Activated CD4-positive, CD25-positive, alpha-beta regulatory T cell treated with anti-CD3 and anti-CD28 coated beads, Interleukin-2, amount 50 U/mL, for 72 hours (primary cell): ENCODE measurements at regions not wholly inside any gene's neighbourhood (a gene's known extent, or its start where the extent isn't known, plus 50 kb on each side); places are given as distances from the start of the nearest gene placed in this dataset.

Source experiments
- DNase-seq: peaks from one replicate; pipeline ENCODE4 v3.0.0; 2021

DNA sequence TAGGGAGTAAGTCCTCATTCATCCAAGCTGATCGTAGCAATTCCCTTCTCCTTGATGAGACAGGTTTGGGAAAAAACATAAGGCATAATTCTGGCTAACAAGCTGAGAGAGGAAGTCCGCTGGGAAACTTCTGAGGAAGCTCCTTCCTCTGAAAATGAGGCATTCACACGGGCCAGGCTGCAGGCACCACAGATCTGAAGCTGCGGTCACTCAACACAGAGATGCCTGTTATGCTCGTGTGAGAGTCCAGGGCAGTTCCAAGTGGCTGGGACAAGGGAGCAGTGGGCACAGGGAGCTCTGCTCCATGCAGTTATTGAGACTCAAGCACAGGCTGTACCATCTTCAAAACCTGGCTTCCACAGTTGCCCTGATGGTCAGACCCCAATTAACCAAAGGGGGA is 200.9 kb upstream of the ID2 start:
- no peak for DNase-seq

DNA sequence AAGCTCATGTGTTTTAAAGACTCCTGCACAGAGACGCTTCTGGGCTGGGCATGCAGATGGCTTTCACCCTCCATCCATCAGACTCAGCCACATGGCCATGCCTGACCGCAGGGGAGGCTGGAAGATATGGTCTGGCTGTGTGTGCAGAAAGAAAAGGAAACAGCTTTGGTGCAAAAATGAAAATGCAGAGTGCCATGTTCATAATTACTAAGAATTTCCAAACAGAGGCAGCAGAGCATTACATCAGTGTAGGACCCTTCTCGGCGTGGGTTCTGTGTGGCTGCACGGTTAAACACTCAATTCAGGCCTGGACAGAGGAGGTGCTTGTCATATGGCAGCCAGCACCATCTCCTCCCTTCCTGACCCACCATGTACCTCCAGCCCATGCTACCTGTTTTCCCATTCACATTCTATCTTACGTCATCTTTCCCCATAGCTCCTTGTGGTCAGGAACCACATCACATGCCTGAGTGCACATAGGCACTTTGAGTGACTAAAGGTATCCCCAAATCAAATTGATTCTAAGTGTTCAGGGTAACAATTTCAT is 200.3 kb upstream of the ID2 start:
- peak; percentile 27 for DNase-seq

DNA sequence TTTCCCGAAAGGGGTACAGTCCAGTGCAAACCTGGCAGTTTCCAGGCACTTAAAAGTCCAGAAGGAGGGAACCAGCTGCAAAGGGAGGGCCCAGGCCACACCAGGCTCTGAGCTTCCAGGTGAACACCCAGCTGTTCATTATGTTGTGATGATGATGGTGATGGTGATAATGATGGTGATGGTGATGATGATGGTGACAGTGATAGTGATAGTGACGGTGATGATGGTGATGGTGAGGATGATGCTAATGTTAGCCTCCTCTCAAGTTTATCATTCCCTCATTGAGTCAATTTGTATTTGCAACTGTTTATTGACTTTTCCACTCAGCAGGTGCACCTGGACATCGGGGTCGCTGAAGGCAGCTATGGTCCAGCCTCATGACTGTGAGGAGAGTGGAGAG is 199.4 kb upstream of the ID2 start:
- DNase-seq: no peak

DNA sequence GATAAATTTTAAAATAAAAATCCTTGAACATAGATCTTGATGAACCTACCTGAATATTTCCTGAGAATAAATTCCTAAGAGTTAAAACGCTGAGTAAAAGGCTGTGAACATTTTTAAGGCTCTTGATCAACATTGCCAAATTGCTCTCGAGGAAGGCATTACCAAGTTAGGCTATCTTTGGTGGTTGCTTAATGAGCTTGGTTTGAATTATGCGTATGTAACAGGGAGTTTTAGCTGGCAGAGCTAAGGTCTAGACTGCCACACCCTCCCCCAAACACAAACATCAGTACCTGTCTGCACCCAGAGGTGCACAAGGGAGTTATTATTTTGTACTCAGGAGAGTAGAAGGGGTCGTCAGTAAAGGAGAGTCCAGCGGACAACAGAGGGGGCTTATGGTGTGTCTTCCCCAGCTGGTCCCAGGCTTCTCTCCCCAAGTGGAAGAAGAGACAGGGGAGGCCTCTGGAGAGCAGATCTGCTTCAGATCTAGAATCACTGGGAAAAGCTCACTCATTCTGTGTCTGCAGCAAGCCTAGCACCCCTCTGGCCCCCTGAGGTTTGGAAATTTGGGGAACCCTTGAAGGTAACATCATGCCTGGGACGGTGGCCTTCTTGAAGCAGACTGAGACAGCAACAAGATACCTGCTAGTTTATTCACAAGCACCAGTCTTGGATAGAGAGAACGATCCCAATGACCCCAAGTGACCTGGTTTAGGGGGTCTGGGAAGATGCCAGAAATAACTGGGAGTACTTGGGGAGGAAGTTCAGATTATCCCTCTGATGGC is 197.2 kb upstream of the ID2 start:
- no peak for DNase-seq

DNA sequence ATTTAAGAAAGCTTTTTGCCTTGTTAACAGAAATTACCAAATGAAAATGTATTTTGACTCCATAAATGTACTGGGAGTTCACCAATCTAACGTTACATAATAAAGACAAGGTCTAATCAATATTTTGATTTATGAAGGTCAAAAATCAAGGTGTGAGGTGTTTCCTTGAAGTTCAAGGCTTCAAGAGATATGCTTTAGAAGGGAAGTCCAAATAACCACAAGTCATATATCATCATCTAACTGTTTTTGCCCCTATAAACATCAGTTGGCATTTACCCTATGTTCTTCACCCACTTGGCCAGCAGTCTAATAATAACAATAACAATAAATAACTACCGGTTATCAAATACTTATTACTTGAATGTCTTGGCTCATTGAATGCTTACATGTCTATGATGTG is 196.1 kb upstream of the ID2 start:
- DNase-seq: no peak

DNA sequence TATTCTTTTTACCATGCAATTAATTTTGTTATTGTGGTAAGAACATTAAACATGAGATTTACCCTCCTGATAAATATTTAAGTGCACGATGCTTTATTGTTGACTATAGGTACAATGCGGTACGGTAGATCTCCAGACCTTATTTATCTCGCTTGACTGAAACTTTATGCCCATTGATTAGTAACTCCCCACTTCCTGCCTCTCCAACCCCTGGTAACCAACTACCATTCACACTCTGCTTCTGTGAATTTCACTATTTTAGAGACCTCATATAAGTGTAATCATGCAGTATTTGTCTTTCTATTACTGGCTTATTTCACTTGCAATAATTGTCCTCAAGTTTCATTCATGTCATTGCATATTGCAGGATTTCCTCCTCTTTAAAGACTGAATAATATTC is 195.7 kb upstream of the ID2 start:
- DNase-seq: no peak

DNA sequence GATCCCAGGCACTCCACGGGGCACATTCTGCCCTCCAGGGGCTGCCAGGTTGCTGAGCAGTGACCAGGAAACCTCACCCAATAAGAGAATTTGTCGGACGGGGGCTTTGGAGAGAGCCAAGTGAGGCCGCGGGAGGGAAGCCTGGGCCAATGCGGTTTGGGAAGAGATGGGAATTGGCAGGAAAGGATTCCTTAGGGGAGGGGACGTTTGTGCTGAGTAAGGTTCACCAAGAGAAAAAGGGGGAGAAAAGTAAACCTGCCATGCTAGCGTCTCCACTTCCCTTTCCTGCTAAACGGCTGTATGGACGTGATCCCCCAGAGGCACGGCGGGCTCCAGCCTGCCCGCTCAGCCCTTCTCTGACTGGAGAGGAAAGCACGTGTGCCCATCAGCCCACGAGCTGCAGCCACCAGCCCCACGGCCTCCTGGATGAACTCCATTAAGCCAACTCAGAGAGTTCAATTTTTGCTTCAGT is 194.4 kb upstream of the ID2 start:
- no peak for DNase-seq

DNA sequence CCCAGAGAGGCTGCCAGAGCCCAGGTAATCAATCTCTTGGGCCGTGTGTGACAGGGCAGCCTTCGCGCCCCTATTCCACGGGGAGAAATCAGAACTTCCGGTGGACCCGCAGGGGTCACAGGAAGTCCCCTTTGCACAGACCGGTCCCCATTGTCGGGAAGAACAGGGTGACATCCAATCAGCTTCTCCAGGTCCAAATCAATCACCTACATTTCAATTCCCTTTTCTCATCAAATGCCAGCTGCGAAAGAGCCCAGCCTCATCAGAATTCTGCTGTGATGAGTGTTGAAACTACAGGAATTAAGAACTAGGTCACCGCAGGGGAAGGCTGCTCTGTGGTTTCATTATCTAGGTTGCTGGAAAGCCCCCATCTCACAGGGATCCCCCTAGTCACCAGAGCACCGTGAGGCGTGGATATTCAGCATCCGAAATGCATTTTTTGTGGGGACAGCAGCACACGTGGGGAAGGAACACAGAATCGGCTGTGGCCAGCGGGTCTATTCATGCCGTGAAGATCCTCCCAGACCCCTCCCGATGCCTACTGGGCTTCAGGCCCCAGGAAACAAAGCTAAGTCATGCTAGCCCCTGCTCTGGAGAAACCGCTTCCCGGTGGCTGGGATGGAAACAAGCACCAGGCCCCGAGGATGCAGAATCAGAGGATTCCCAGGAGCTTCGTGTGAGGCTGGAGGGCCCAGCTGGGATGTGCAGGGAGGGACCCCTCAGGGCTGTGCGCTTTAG is 193.7 kb upstream of the ID2 start:
- peak; percentile 54 for DNase-seq

DNA sequence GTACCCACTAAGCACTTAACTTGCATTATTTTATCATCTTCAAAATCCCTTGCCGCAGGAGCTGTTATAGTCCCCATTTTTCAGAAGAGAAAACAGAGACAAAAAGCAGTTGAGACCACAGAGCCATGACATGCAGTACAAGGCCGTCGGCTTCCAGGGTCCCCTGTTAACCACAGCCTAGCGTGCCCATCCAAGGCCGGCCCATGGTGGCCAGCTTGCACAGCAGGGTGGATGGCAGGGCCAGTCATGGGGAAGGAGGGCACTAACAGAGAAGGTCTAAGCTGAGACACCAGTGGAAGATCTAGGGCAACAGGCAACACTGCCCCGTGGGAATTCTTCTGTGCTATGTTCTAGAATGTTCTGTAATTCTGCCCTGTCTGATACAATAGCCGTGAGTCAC is 192.6 kb upstream of the ID2 start:
- no peak for DNase-seq

DNA sequence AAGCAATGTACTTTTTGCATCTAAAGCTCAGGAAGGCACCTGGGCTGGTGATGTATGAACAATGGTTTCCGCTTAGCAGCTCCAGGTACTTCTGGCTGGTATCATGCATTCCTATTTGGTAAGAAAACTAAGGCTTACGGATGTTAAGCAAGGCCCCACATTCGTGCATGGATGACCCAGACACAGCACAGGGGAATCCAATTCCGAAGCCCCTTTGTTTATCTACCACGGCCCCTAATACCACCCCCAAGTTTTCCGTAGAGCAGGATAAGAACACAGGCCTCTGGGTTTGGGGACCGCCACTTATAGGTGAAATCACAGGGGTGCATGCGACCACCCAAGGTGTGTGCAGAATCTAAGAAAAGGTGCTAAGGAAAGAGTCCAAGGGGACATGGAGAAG is 192.1 kb upstream of the ID2 start:
- DNase-seq: peak; percentile 4

DNA sequence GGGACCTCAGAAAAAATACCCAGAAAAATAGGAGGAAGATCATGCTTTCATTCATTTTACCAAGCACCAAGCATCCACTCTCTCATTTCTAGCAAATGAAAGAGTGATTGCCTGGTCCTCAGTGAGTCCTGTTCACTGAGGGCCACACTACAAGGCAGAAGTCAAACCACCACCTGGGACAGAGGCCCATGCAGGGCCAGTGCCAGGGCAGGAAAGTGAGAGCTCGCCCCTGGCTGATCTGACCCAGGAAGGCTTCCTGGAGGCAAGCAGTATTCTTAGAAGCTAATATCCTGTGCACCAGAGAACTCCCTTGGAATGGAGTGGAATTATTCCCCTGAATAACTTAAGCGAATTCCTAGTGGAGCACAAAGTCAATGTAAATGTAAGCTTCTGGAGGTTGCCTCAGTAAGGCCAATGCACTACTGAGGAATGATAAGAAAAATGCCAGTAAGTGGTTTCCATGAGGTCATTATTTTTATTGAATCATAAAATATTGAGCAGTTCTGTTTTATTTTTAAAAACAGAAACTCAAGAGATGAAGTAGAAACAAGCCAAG is 191.6 kb upstream of the ID2 start:
- peak; percentile 14 for DNase-seq

DNA sequence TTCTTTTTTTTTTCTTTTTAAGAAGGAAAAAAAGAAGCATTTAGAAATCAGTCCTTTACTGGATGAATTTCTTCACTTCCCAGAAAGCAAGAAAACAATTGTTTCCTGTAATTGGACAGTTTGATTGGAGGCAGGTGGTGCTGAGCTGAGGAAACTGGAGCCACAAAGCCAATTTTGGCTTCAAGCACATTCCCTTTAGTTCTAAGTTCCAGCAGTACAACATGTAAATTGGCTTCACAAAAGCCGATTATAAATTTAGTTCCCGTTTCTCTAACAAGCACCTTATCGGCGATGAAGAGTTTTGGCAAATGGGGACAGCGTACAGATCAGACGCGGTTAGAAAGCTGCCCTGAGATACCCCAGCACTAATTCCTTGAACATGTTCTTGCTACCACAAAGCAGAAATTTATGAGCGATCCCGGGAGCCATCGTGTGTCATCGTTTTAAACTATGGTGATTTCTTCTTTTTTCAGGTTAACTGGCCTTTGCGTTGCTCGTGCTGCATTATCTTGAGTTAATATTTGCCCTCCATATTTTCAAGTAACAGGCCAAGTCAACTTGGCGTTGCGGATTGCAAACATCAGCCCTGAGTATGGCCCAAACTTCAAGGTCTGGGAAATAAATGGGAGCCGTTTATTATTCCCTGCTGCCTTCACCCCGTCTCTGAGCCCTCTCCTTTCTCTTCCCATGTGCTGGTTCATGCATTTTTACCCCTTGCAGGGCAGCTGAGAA is 190.4 kb upstream of the ID2 start:
- no peak for DNase-seq

DNA sequence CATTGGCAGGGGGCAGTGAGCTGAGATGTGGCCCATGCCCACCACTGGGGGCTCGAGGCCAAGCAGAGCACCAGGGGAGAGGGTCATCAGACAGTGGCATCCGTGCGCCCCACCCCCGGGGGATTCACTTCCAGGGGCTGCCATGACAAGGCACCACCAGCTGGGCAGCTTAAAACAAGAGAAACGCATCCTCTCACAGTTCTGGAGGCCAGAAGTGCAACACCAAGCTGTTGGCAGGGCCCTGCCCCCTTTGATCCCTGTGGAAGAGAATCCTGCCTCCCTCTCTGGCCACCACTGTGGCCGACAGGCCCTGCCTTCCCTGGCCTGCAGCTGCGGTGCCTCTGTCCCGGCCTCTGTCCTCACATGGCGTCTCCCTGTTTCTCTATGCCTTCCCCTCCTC is 187.7 kb upstream of the ID2 start:
- DNase-seq: peak; percentile 16

DNA sequence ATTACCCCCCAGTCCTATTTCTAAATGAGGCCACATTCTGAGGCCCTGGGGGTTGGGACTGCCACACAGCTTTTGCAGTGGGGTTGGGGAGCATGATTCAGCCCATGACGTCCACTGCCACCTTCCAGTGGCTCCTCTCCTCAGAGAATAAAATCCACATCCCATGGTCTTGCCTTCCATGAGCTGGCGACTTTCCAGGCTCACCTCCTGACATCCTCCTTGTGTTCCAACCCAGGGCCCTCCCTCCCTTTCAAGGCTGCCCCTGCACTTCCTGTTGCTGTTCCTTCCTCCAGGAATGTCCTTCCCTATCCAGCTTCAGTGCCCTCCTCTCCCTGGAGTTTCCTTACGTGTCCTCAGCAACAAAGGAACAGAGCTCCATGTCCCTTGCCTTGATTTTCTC is 187.3 kb upstream of the ID2 start:
- DNase-seq: peak; percentile 3

DNA sequence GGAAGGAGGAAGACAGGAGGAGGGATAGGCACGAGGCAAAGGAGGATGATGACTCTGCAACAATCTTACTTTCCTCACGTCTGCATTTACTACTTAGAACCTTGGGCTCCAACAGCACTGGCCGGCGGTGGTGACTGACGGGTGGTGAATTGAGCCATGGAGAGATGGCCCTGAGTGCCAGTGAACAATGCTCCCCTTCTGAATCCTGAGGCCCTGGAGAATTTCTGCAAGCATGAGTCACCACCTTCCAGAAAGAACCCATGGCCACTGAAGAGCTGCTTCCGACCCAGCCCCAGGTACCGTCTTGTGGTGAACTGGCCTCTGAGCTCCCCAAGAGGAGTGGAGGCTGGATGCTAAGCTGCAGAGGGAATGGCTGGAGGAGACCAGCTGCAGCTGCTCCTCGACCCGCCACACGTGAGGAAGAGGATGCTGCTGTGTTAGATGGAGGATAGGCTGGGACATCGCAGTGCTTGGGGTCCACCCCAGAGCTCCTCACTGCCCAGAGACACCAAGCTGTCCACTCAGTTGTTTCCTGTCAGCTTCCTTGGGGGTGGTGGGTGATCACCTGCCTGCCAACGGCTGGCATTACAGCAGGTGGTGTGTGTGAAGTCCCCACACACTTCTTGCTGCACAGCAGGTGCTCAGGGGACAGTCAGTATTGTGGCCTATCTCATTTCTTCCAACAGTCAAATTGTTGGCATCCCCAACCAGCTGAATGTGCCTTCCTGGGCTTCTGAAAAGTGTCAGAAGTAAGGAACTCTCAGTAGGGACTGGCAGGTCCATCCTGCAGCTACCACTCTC is 186.5 kb upstream of the ID2 start:
- peak; percentile 17 for DNase-seq

DNA sequence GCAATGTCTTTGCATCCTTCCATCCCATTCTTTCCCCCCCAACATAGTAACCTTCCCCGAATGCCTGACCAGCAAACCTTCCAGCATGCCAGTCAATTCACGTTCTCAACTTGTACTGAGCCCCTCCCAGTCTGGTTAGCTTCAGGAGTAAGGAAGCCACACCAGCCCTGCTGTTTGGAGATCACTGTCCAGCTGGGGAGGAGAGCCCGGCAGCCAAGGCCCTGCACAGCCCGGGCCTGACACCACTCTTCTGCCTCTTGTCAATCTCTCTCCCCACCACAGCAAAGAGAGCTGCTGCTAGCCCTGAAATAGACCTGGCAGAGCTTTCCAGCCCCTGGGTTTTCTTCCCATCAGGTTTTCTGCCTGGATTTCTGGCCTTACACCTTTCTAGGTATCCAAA is 185.8 kb upstream of the ID2 start:
- DNase-seq: peak; percentile 25

DNA sequence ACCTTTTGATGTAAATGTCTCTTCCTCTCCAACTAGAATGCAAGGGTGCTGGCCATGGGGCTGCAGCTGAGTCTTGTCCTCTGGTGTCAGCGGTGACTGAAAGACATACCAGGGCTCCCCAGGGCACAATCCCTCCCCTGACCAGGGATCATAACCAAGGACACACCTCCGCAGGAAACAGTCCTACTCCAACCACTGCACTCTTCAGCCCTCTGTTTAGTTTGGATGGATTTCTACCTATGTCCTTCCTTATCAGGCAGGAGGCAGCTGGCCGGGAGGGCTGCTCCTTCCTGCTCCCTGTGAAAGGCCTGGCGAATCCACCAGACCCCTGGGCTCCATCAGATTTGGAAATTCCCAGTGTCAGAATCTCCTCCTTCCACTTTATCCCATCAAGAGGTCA is 185.2 kb upstream of the ID2 start:
- DNase-seq: peak; percentile 19

DNA sequence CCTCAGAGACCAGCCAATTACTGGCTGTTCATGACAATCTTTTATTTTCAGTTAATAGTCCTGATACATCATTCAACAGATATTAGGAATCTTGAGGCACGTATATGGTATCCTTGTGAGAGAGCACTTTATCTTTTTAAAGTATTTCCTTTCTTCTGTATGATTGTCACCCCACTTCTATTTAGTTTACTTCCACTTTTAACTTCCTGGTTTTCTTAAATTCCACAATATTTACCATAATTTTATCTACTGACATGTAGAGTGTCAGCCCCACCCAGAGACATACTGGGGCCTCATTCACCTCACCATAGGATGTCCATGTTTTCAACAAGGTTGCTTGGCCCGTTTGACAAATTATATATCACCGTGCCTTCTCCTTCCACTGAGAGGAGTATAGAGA is 182.9 kb upstream of the ID2 start:
- DNase-seq: no peak

DNA sequence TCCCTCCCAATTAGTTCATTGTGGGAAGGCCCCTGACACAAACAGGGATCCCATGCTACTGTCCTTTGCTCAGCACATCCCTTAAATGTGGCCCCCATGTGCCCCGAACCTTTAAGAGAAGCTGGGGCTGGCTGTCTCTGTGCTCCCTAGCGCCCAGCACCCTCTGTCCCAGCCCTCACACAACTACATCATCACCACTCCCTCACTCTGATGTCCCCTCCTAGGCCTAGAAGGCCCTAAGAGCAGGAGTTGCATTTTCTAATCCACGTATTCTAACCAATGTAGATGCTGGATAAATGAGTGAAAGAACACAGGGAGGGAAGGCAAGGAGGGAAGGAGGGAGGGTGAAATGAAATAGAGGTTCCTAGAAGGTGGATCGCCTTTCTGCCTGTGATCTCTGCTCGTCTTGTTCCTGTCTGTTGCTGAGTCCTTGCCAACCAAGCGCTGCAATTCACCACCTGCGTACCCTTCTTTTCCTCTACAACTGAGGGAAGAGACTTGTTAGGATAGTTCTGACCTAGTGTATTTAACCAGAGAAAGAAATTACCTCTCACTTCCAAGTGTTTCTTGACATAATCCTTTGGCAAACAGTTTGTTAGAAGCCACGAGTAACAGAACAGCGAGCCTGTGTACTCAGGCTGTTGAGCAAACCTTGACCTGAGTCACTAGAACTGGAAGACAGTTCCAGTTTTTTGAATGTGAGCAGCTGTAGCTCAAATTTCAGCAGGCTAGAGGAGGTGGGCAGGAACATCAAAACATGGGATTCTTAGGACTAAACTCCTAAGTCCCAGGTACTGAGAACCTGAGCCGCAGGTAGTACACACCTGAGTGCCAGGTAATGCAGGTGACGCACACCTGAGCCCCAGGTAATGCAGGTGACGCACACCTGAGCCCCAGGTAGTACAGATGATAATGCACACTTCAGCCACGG is 181.5 kb upstream of the ID2 start:
- peak; percentile 14 for DNase-seq

DNA sequence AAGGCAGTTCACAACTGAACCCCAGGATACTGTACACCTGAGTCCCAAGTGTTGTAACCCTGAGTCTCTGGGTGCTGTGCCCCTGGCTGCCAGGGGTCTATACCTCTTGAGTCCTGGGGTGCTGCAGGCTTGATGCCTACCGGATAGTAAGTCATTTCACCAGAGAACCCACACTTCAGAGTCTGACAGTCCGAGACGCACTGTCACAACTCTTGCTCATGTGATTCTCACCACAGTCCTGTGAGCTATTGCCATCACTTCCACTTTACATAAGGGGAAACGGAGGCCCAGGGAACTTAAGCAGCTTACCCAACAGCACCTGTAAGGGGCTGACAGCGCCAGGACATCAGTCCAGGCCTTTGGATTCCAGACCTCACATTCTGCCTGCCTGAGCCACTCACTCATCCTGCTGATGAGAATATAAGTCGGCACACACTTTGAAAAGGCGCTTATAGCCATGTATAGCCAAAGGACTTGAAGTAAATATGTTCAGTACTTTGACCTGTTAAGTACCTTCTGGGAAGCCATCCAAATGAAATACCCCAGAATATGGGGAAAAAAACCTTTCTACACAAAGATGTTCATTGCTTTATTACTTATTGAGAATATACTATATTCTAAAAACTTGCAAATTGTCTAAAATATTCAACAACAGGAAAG is 180.7 kb upstream of the ID2 start:
- no peak for DNase-seq

DNA sequence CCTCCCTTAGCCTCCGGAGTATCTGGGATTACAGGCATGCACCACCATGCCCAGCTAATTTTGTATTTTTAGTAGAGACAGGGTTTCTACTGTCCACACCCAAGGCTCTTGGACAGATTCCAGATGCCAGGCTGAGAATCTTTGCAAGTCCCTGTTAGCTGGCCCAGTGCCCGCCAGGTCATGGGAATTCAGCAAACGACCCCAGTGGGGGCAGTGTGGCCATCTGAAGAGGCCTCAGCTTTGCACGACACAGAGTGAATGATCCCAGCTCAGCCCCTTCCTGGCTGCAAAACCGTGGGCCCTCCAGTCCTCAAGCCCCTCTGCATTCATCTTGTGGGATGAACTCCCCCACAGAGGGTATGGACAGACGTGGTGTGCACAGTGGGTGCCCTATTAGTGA is 179.5 kb upstream of the ID2 start:
- DNase-seq: peak; percentile 8
